Upper lobe of left lung (tissue), 6 donors: ENCODE measurements at regions not wholly inside any gene's neighbourhood (a gene's known extent, or its start where the extent isn't known, plus 50 kb on each side); places are given as distances from the start of the nearest gene placed in this dataset.

Experiments used
- ATAC-seq, 2 donors: fragments of 200-7000 bp; cut with Tn5 transposase; one replicate each; pipeline ENCODE4 v1.9.1; 2022; ENCODE audit warnings: mild to moderate bottlenecking in 2 of 2, moderate library complexity in 2 of 2; ENCODE audit not compliant: low FRiP score in 2 of 2
- DNase-seq, 2 donors: peaks; one replicate each; pipeline ENCODE4 v3.0.0-alpha.2; 2019 to 2020
- H3K27ac ChIP-seq, 4 donors: fragments of 200-600 bp; sonication (generic); one replicate each; pipeline ENCODE4 v1.5.1; 2016 to 2019
- H3K27me3 ChIP-seq, 4 donors: fragments of 200-600 bp; sonication (generic); one replicate each; pipeline ENCODE4 v1.5.1; 2017 to 2019
- H3K36me3 ChIP-seq, 4 donors: fragments of 200-600 bp; sonication (generic); one replicate each; pipeline ENCODE4 v1.5.1; 2016 to 2019
- H3K4me1 ChIP-seq, 4 donors: fragments of 200-600 bp; sonication (generic); one replicate each; pipeline ENCODE4 v1.5.1; 2018 to 2019
- H3K4me3 ChIP-seq, 4 donors: fragments of 200-600 bp; sonication (generic); one replicate each; pipeline ENCODE4 v1.5.1; 2017 to 2019; ENCODE audit warnings: mild to moderate bottlenecking in 2 of 4, moderate library complexity in 1 of 4
- H3K9me3 ChIP-seq, 4 donors: fragments of 200-600 bp; sonication (generic); one replicate each; pipeline ENCODE4 v1.5.1; 2018 to 2019
- CTCF ChIP-seq, 6 experiments: fragments of 450-650 bp in 4 of 6; fragments of 200-600 bp in 2 of 6; sonication (generic) in 2 of 6; IDR thresholded peaks; one replicate each; pipeline ENCODE4 v1.5.1; 2016 to 2019; ENCODE audit warnings: antibody characterized with exemption in 6 of 6
- EP300 ChIP-seq, 4 donors: sonication (generic); formaldehyde crosslinking; IDR thresholded peaks; one replicate each; pipeline ENCODE4 v1.5.1; 2017; ENCODE audit warnings: antibody characterized with exemption in 4 of 4, control low read depth in 2 of 4
- POLR2A ChIP-seq, 4 donors: fragments of 450-650 bp; IDR thresholded peaks; one replicate each; pipeline ENCODE4 v1.5.1; 2016 to 2017; ENCODE audit warnings: antibody characterized with exemption in 4 of 4, mild to moderate bottlenecking in 2 of 4
- POLR2AphosphoS5 ChIP-seq, 2 donors: sonication (generic); formaldehyde crosslinking; IDR thresholded peaks; one replicate each; pipeline ENCODE4 v1.5.1; 2017; ENCODE audit warnings: antibody characterized with exemption in 2 of 2
- WGBS, 2 donors: methylation state at CpG; one replicate each; pipeline ENCODE4 v1.1.5; 2017 to 2018; 5-methylcytosine and 5-hydroxymethylcytosine counted together
- donor health status: DM: no; HTN: no; CAD: no; lungs with moderate emphysema.
- donor health status: DM: no; HTN: yes; CAD: no; lungs with severe emphysema.

- Histone ChIP-seq H3K27me3 (no peaks in the 10 kb centered on the region), H3K9me3 (no peaks in the 10 kb centered on the region), H3K4me1 (no peaks in the 10 kb centered on the region), H3K27ac (no peak overlapping the region), H3K4me3 (no peak overlapping the region), H3K36me3 (no peaks in the 10 kb centered on the region)
- no peak for ATAC-seq
- DNase-seq: no peak
- 53 to 71% methylated on average over 2 of the region's 2 CpGs for WGBS, 2 donors
- TF ChIP-seq POLR2AphosphoS5 (IDR thresholded peaks at IDR 0.05): no peak
- TF ChIP-seq CTCF (IDR thresholded peaks at IDR 0.05): no peak
- no peak for TF ChIP-seq EP300 (IDR thresholded peaks at IDR 0.05)
- TF ChIP-seq POLR2A (IDR thresholded peaks at IDR 0.05): no peak
These were observed 1397.5 kb upstream of the CDH6 start for GRCh38 chr5:29796013-29796412.

GRCh38 chr5:29795096-29795652 lies 1398.3 kb upstream of the CDH6 start:
- no peak for DNase-seq

GRCh38 chr5:29794141-29794787 lies 1399.2 kb upstream of the CDH6 start:
- Histone ChIP-seq H3K9me3 (no peaks in the 10 kb centered on the region), H3K4me1 (no peaks in the 10 kb centered on the region), H3K27ac (no peak overlapping the region), H3K36me3 (no peaks in the 10 kb centered on the region), H3K4me3 (no peak overlapping the region), H3K27me3 (no peaks in the 10 kb centered on the region)
- ATAC-seq: no peak
- no peak for DNase-seq
- TF ChIP-seq CTCF (IDR thresholded peaks at IDR 0.05): no peak
- TF ChIP-seq EP300 (IDR thresholded peaks at IDR 0.05): no peak
- TF ChIP-seq POLR2A (IDR thresholded peaks at IDR 0.05): no peak
- no peak for TF ChIP-seq POLR2AphosphoS5 (IDR thresholded peaks at IDR 0.05)
- WGBS, 2 donors: 57 to 69% methylated on average over 5 of the region's 5 CpGs

More at GRCh38 chr5:29795096-29795652, 1398.3 kb upstream of the CDH6 start:
- H3K4me1 ChIP-seq: no peaks in the 10 kb centered on the region
- ATAC-seq: no peak
- TF ChIP-seq CTCF (IDR thresholded peaks at IDR 0.05): no peak
- no peak for TF ChIP-seq POLR2AphosphoS5 (IDR thresholded peaks at IDR 0.05)
- no peak for TF ChIP-seq POLR2A (IDR thresholded peaks at IDR 0.05)
- TF ChIP-seq EP300 (IDR thresholded peaks at IDR 0.05): no peak
- H3K27ac ChIP-seq: no peak overlapping the region
- WGBS, 2 donors: 58 to 67% methylated on average over 2 of the region's 2 CpGs
- H3K4me3 ChIP-seq: no peak overlapping the region
- H3K9me3 ChIP-seq: no peaks in the 10 kb centered on the region
- H3K27me3 ChIP-seq: no peaks in the 10 kb centered on the region
- H3K36me3 ChIP-seq: no peaks in the 10 kb centered on the region

GRCh38 chr5:29790281-29790680 lies 1403.2 kb upstream of the CDH6 start:
- Histone ChIP-seq H3K36me3 (no peaks in the 10 kb centered on the region), H3K27me3 (no peaks in the 10 kb centered on the region), H3K4me3 (no peak overlapping the region), H3K4me1 (no peaks in the 10 kb centered on the region), H3K9me3 (no peaks in the 10 kb centered on the region), H3K27ac (no peak overlapping the region)
- no peak for ATAC-seq
- DNase-seq: no peak
- no peak for TF ChIP-seq EP300 (IDR thresholded peaks at IDR 0.05)

GRCh38 chr5:29780401-29780800 lies 1413.1 kb upstream of the CDH6 start:
- no peaks in the 10 kb centered on the region for H3K36me3 ChIP-seq
- no peaks in the 10 kb centered on the region for H3K27me3 ChIP-seq
- no peak overlapping the region for H3K27ac ChIP-seq
- DNase-seq (no peak), ATAC-seq (no peak)
- no peaks in the 10 kb centered on the region for H3K9me3 ChIP-seq
- TF ChIP-seq POLR2AphosphoS5 (IDR thresholded peaks at IDR 0.05) (no peak), CTCF (IDR thresholded peaks at IDR 0.05) (no peak), EP300 (IDR thresholded peaks at IDR 0.05) (no peak), POLR2A (IDR thresholded peaks at IDR 0.05) (no peak)
- H3K4me3 ChIP-seq: no peak overlapping the region
- H3K4me1 ChIP-seq: no peaks in the 10 kb centered on the region
- 40 to 46% methylated on average over 4 of the region's 4 CpGs for WGBS, 2 donors
